Kasumi-1 (cell line): ENCODE measurements at regions not wholly inside any gene's neighbourhood (a gene's known extent, or its start where the extent isn't known, plus 50 kb on each side); places are given as distances from the start of the nearest gene placed in this dataset.
"Not testable (repeated sequence)": the region's sequence is repeated elsewhere in the genome, so short reads cannot be mapped to it uniquely, and the experiment has no call there.

Experiments used
- DNase-seq, 2 experiments: peaks; one replicate each; lab custom pipeline; 2025; lab: John Stamatoyannopoulos, UW

- no peak for DNase-seq
Observed at GRCh38 chr4:33064238-33064637, 2344.1 kb downstream of the PCDH7 start.

- DNase-seq, result no peak
Observed at GRCh38 chr4:33065749-33066148, 2345.6 kb downstream of the PCDH7 start.

GRCh38 chr4:33067221-33067620 is 2347.1 kb downstream of the PCDH7 start:
- DNase-seq, result no peak

GRCh38 chr4:33068539-33068938 is 2348.4 kb downstream of the PCDH7 start:
- no peak for DNase-seq

- no peak for DNase-seq
Observed at GRCh38 chr4:33071535-33071934, 2351.4 kb downstream of the PCDH7 start.

GRCh38 chr4:33072298-33073089 is 2352.3 kb downstream of the PCDH7 start:
- DNase-seq, result no peak

- no peak for DNase-seq
Observed at GRCh38 chr4:33073811-33074210, 2353.6 kb downstream of the PCDH7 start.

- DNase-seq, result no peak
Observed at GRCh38 chr4:33078145-33078544, 2358.0 kb downstream of the PCDH7 start.

- DNase-seq, result no peak
Observed at GRCh38 chr4:33080275-33080674, 2360.1 kb downstream of the PCDH7 start.

- no peak for DNase-seq
Observed at GRCh38 chr4:33085709-33086108, 2365.5 kb downstream of the PCDH7 start.

- no peak for DNase-seq
Observed at GRCh38 chr4:33086331-33086925, 2366.3 kb downstream of the PCDH7 start.

GRCh38 chr4:33088713-33089112 is 2368.5 kb downstream of the PCDH7 start:
- no peak for DNase-seq

- DNase-seq, result no peak
Observed at GRCh38 chr4:33090910-33091309, 2370.7 kb downstream of the PCDH7 start.

- DNase-seq, result no peak
Observed at GRCh38 chr4:33091961-33092360, 2371.8 kb downstream of the PCDH7 start.

- peak in 1 of 2 experiments; percentile 19 for DNase-seq
Observed at GRCh38 chr4:33104273-33104672, 2384.1 kb downstream of the PCDH7 start.

- DNase-seq, result no peak
Observed at GRCh38 chr4:33107814-33108213, 2387.6 kb downstream of the PCDH7 start.

- DNase-seq, result no peak
Observed at GRCh38 chr4:33111117-33111516, 2390.9 kb downstream of the PCDH7 start.

GRCh38 chr4:33116871-33117270 is 2396.7 kb downstream of the PCDH7 start:
- DNase-seq, result no peak

- DNase-seq, result no peak
Observed at GRCh38 chr4:33126002-33126401, 2405.8 kb downstream of the PCDH7 start.

- not testable (repeated sequence) for DNase-seq
Observed at GRCh38 chr4:33130662-33131061, 2410.5 kb downstream of the PCDH7 start.

- no peak for DNase-seq
Observed at GRCh38 chr4:33133723-33134122, 2413.6 kb downstream of the PCDH7 start.

- DNase-seq, result no peak
Observed at GRCh38 chr4:33134366-33134765, 2414.2 kb downstream of the PCDH7 start.

GRCh38 chr4:33149658-33150524 is 2429.7 kb downstream of the PCDH7 start:
- no peak for DNase-seq
